ENCODE measurements at regions not wholly inside any gene's neighbourhood (a gene's known extent, or its start where the extent isn't known, plus 50 kb on each side); places are given as distances from the start of the nearest gene placed in this dataset.
"Not testable (repeated sequence)": the region's sequence is repeated elsewhere in the genome, so short reads cannot be mapped to it uniquely, and the experiment has no call there.

GRCh38 chr5:176140138-176140537 is 98.1 kb upstream of the SIMC1 start:
- not testable (repeated sequence) for DNase-seq (ENCODE audit: low read depth)

DNA sequence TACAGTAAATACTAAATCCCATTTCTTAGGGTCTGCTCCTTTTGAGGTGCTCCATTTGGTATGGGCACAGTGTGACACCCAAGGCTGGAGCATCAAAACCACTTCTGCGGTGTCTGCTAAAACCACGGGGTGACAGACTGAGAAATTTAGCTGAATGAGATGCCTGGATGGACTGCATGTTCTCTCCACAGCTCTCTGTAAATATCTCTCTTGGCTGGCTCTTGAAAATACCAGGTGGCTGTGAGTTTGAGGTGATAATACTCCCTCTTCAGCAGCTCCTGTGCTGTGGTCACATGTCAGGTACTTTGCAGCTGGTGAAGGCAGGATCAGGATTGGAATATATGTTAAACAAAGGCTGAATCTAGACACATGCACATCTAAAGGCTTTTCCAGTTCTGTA is 93.7 kb upstream of the SIMC1 start:
- no peak for DNase-seq (ENCODE audit: low read depth)

DNA sequence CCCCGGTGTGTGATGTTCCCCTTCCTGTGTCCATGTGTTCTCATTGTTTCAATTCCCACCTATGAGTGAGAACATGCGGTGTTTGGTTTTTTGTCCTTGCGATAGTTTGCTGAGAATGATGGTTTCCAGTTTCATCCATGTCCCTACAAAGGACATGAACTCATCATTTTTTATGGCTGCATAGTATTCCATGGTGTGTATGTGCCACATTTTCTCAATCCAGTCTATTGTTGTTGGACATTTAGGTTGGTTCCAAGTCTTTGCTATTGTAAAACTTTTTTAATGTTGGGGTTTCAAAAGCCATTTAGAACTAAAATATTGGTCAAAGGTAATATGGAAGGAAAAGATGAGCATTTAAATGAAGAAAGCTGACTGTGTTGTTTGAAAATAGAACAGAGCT is 88.3 kb upstream of the SIMC1 start:
- DNase-seq (ENCODE audit: low read depth): not testable (repeated sequence)

GRCh38 chr5:176151281-176151680 is 86.9 kb upstream of the SIMC1 start:
- DNase-seq (ENCODE audit: low read depth): no peak

- no peak for DNase-seq (ENCODE audit: low read depth)
Measured at GRCh38 chr5:176152191-176152929, 85.9 kb upstream of the SIMC1 start.

DNA sequence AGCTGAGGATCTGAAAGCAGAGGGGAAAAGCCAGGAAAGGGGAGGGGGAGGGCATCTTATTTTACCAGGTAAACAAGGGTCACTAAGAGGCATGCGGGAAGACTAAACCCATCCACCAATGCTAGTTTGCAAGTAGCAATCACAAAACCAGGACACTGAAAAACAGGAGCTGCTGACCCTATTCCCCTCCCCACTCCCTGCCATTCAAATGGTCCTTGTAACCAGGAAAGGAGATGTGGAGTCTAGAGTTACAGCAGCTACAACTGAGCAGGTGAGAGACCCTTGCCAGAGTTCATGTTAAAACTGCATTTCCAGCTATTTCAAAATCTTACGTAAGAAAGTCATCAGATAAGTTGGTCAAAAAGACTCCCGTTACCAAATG is 85.3 kb upstream of the SIMC1 start:
- no peak for DNase-seq (ENCODE audit: low read depth)

GRCh38 chr5:176153741-176154140 is 84.5 kb upstream of the SIMC1 start:
- peak; percentile 16 for DNase-seq (ENCODE audit: low read depth)

DNA sequence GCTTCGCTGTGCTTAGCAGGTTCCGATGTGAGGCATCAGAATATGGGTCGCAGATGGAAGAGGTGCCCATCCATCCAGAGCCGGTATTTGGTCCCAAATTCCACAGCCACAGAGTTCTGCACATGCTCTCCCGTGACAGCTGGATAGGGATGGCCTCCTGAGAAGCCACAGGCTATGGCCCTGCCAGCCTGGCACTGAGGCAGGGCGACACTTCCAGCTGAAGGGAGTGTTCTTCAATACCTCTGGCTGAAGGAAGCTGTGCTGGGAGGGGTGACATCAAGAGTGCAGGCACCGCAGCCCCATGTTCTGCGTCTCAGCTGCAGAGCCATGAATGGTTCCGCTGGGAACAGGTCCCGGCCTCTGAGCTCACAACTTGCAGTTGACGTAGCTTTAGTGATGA is 83.4 kb upstream of the SIMC1 start:
- DNase-seq (ENCODE audit: low read depth): no peak

- DNase-seq (ENCODE audit: low read depth): no peak
Measured at GRCh38 chr5:176155922-176156359, 82.3 kb upstream of the SIMC1 start.

GRCh38 chr5:176157656-176158055 is 80.6 kb upstream of the SIMC1 start:
- DNase-seq (ENCODE audit: low read depth): peak; percentile 34

- DNase-seq (ENCODE audit: low read depth): no peak
Measured at GRCh38 chr5:176161431-176161830, 76.8 kb upstream of the SIMC1 start.

DNA sequence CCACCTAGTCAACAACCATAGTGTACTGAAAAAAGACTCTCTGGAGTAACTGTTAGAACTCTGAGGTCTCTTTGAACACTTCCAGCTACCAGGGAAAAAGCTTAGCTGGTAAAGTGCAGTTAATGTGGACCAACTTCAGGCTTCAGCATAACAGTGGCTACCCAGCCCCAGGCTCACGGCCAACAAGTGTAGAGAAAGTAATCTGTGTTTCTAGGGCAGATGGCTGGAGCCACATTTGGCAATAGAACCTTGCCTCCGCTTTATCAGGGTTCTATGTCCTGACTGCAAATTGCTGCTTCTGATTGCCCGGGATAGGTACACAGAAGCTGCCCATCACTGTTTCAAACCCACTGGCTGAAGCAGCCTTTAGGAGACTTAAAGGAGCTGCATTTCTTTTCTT is 76.0 kb upstream of the SIMC1 start:
- no peak for DNase-seq (ENCODE audit: low read depth)

- DNase-seq (ENCODE audit: low read depth): no peak
Measured at GRCh38 chr5:176162888-176163287, 75.3 kb upstream of the SIMC1 start.

DNA sequence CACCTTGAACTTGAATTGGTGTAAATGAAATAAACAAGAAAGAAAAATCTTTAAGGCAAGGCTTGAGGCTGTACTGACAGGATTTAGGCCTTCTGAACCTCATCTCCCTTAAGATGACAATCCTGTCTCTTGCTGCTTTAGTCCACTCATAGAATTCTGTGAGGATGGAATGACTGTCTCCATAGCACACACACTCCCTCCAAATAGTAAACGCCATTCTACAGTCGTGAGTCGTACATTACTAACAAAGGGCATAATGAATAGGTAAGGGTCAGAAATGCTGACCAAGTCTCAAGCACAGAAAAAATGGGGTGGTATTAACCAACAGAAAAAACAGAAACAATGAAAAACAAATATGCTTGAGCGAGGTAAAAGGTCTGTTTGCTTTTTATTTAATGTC is 71.8 kb upstream of the SIMC1 start:
- no peak for DNase-seq (ENCODE audit: low read depth)

DNA sequence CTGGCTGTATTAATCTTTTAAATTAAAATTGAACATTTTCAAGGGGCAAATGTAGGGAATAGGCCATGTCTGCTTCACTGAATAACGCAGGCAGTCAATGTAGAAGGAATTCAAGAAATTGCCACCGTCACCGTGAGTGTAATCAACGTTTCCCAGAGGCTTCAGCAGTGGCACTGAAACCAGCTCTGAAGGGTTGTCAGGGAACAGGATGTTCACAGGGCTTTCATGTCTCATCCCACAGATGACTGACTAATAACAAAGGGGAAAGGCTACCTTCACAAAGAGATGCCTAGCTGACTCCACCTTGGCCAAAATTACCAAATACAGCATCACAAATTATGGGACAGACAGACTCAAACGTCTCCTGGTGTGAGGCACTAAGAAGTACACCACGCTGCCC is 70.4 kb upstream of the SIMC1 start:
- no peak for DNase-seq (ENCODE audit: low read depth)

DNA sequence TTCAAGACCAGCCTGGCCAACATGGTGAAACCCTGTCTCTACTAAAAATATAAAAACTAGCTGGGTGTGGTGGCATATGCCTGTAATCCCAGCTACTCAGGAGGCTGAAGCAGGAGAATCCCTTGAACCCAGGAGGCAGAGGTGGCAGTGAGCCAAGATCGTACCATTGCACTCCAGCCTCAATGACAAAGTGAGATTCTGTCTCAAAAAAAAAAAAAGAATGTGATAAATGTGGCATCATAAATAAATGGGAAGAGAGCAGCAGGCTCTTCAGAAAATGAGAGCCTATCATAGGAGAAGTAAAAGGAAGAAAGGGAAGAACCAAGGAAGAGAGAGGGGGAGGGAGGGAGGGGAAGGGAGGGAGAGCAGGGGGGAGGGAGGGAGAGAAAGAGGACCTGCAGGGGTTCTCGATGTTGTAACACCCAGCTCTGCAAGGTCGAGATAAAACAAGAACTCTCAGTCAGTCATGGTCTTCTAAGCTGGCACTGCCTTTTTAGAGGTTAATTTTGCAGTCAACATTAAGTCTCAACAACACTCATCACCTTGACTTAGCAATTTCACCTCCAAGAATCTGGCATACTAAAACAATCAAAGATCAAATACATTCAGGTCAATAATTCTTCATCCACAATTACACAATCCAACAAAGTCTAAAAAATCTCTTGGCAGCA is 68.7 kb upstream of the SIMC1 start:
- DNase-seq (ENCODE audit: low read depth): no peak

- no peak for DNase-seq (ENCODE audit: low read depth)
Measured at GRCh38 chr5:176170084-176170483, 68.1 kb upstream of the SIMC1 start.

- no peak for DNase-seq (ENCODE audit: low read depth)
Measured at GRCh38 chr5:176171171-176171760, 67.0 kb upstream of the SIMC1 start.

GRCh38 chr5:176172246-176172645 is 66.0 kb upstream of the SIMC1 start:
- no peak for DNase-seq (ENCODE audit: low read depth)

DNA sequence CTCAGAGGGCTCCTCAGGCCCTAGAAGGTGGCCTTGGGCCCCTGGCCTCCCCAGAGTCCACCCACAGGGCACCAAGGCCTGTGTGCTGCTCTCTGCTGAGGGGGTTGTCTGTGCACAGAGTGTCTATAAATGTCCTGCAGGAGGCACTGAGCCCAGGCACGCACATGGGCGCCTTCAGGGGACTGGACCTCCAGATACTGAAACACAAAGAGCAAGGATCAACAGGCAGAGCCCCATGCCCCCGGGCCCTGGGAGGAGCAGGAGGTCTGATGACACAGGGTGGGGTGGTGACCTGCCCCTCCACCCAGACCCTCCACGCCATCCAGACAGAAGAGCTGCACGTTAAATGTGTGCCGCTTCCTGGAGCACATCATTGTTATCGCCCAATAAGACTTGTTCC is 64.6 kb upstream of the SIMC1 start:
- no peak for DNase-seq (ENCODE audit: low read depth)

GRCh38 chr5:176174345-176175025 is 63.7 kb upstream of the SIMC1 start:
- no peak for DNase-seq (ENCODE audit: low read depth)

DNA sequence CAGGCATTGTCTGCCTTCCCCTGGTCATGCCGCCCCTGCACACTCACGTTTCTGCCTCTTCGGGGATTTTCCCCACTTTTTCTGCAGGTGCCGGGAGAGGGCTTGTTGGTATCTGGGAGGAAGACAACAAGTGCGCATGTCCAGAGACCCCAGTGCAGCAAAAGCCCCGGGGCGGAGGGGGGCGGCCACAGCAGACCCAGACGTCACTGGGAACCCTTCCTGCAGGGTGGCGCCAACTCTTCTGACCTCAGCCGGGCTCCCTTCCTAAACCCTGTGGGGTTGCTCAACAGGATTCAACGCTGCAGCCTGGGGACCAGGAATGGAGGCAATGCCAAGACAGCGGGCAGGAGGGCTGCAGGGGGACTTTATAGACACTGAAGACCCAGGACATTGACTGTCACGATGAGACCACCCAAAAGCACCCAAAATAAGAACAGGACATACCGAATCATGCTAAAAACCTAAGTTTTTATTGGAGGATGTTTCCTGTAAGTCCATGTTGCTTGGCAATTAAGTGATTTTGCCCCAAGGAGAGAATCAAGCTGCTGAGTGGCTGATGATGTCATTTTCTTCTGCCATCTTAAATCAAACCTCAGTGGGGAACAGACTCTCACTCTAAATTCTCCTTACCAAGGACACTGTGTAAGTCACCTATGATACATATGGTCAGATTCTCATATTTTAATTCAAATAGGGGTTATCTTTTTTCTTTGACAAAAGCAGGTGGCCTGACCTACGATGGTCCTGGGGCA is 62.9 kb upstream of the SIMC1 start:
- DNase-seq (ENCODE audit: low read depth): no peak
